ENCODE measurements at regions not wholly inside any gene's neighbourhood (a gene's known extent, or its start where the extent isn't known, plus 50 kb on each side); places are given as distances from the start of the nearest gene placed in this dataset.

DNA sequence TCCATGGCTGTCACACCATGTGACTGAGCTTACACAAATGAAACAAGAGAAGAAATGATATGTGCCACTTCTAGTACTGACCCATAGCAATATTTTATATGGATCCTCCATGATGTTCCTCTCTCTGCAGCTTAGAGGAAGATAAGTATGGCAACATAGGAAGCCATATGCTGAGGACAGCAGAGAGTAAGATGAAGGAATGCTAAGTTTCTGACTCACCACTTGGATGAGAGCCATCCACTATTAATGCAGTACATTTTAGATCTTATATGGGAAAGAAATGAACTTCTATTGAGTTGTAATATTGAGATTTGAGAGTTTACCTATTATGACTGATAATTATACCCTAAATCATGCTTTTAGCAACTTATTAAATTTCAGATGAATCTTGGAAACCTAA, 386.9 kb upstream of the MAOA start:
- TF ChIP-seq POLR2AphosphoS5 (IDR thresholded peaks at IDR 0.05; ENCODE audit: low read depth), result no peak
- no peak for TF ChIP-seq ZNF114 (CRISPR knock-in tag; IDR thresholded peaks at IDR 0.05)
- Mint-ChIP-seq H3K27ac (no peak overlapping the region), H3K36me3 (ENCODE audit: low read depth) (no peaks in the 10 kb centered on the region; the same call in 2 of the 3 replicates)

GRCh38 chrX:43277879-43278278, 378.2 kb upstream of the MAOA start:
- Histone ChIP-seq H3K4me3 (no peak overlapping the region), H3K27me3 (ENCODE audit: insufficient read depth) (no peaks in the 10 kb centered on the region), H3K4me2 (no peak overlapping the region), H3K9me2 (ENCODE audit: insufficient read depth) (no peaks in the 10 kb centered on the region), H3F3A (replicated peaks; ENCODE audit: low read depth) (no peaks in the 10 kb centered on the region), H3K36me3 (ENCODE audit: insufficient read depth) (no peaks in the 10 kb centered on the region), H3K79me2 (replicated peaks; ENCODE audit: insufficient read depth) (no peaks in the 10 kb centered on the region), H4K20me1 (replicated peaks; ENCODE audit: insufficient read depth) (no peaks in the 10 kb centered on the region), H3K4me1 (ENCODE audit: insufficient read depth) (no peaks in the 10 kb centered on the region), H2AFZ (no peak overlapping the region), H3K27ac (ENCODE audit: low read depth) (no peak overlapping the region)
- H3K4me1 Mint-ChIP-seq, result no peaks in the 10 kb centered on the region
- H3K9me3 Mint-ChIP-seq, result peaks cover 17% of the 10 kb centered on the region
- no peak overlapping the region for H3K4me3 Mint-ChIP-seq
- ATAC-seq (no peak), DNase-seq (ENCODE audit: low spot score) (no peak)
- peaks cover 12% of the 10 kb centered on the region for H3K36me3 Mint-ChIP-seq (ENCODE audit: low read depth)
- no peak overlapping the region for H3K27ac Mint-ChIP-seq
- H3K27me3 Mint-ChIP-seq (ENCODE audit: insufficient read depth, low read depth, poor library complexity), result no peaks in the 10 kb centered on the region
- no peak for TF ChIP-seq EZH2 (IDR thresholded peaks at IDR 0.05; ENCODE audit: low read depth, unreplicated experiment)
- TF ChIP-seq, protein P1, sequence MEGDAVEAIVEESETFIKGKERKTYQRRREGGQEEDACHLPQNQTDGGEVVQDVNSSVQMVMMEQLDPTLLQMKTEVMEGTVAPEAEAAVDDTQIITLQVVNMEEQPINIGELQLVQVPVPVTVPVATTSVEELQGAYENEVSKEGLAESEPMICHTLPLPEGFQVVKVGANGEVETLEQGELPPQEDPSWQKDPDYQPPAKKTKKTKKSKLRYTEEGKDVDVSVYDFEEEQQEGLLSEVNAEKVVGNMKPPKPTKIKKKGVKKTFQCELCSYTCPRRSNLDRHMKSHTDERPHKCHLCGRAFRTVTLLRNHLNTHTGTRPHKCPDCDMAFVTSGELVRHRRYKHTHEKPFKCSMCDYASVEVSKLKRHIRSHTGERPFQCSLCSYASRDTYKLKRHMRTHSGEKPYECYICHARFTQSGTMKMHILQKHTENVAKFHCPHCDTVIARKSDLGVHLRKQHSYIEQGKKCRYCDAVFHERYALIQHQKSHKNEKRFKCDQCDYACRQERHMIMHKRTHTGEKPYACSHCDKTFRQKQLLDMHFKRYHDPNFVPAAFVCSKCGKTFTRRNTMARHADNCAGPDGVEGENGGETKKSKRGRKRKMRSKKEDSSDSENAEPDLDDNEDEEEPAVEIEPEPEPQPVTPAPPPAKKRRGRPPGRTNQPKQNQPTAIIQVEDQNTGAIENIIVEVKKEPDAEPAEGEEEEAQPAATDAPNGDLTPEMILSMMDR (conservative IDR thresholded peaks at IDR 0.05; ENCODE audit: low read depth in 2 of 2), result no peak
- no peak for TF ChIP-seq ZNF331 (CRISPR knock-in tag; IDR thresholded peaks at IDR 0.05; ENCODE audit: low read depth)
- TF ChIP-seq ZNF462 (CRISPR knock-in tag; IDR thresholded peaks at IDR 0.05), result no peak
- TF ChIP-seq REST (IDR thresholded peaks at IDR 0.05; ENCODE audit: unreplicated experiment), result no peak
- no peak for TF ChIP-seq ZNF114 (CRISPR knock-in tag; IDR thresholded peaks at IDR 0.05)
- no peak for TF ChIP-seq JUNB (IDR thresholded peaks at IDR 0.05; ENCODE audit: unreplicated experiment)
- no peak for TF ChIP-seq POLR2AphosphoS5 (IDR thresholded peaks at IDR 0.05; ENCODE audit: low read depth)
- no peak for TF ChIP-seq CREB1 (CRISPR knock-in tag; IDR thresholded peaks at IDR 0.05; ENCODE audit: low read depth)
- no peak for TF ChIP-seq NANOG (IDR thresholded peaks at IDR 0.05; ENCODE audit: borderline replicate concordance)

More for the DNA sequence above, 386.9 kb upstream of the MAOA start:
- no peak overlapping the region for H3K27ac ChIP-seq (ENCODE audit: low read depth)
- H3K4me1 Mint-ChIP-seq, result no peaks in the 10 kb centered on the region
- no peaks in the 10 kb centered on the region for H3F3A ChIP-seq (replicated peaks; ENCODE audit: low read depth)
- H3K4me3 Mint-ChIP-seq, result no peak overlapping the region
- H3K36me3 ChIP-seq (ENCODE audit: insufficient read depth), result no peaks in the 10 kb centered on the region
- H3K27me3 Mint-ChIP-seq (ENCODE audit: insufficient read depth, low read depth, poor library complexity), result no peaks in the 10 kb centered on the region
- H3K4me3 ChIP-seq, result no peak overlapping the region
- no peaks in the 10 kb centered on the region for H3K79me2 ChIP-seq (replicated peaks; ENCODE audit: insufficient read depth)
- no peak overlapping the region for H2AFZ ChIP-seq
- no peaks in the 10 kb centered on the region for H4K20me1 ChIP-seq (replicated peaks; ENCODE audit: insufficient read depth)
- DNase-seq (ENCODE audit: low spot score), result no peak
- H3K4me1 ChIP-seq (ENCODE audit: insufficient read depth), result no peaks in the 10 kb centered on the region
- H3K9me3 Mint-ChIP-seq, result 0 out of 3 replicates have a peak, but pooled peaks cover 1% of the 10 kb centered on the region
- H3K4me2 ChIP-seq, result no peak overlapping the region
- H3K9me2 ChIP-seq (ENCODE audit: insufficient read depth), result no peaks in the 10 kb centered on the region
- no peaks in the 10 kb centered on the region for H3K27me3 ChIP-seq (ENCODE audit: insufficient read depth)
- ATAC-seq, result no peak

Measured in GM23338 (cell line).